ENCODE measurements at regions not wholly inside any gene's neighbourhood (a gene's known extent, or its start where the extent isn't known, plus 50 kb on each side); places are given as distances from the start of the nearest gene placed in this dataset.

GRCh38 chr5:138661291-138661960 is 86.2 kb upstream of the HSPA9 start:
- TF ChIP-seq CTCF (IDR thresholded peaks at IDR 0.05; ENCODE audit: low read depth, low read length, poor library complexity, severe bottlenecking), result no peak
- TF ChIP-seq EZH2phosphoT487 (IDR thresholded peaks at IDR 0.05; ENCODE audit: borderline replicate concordance, low read length), result no peak
